ENCODE measurements at regions not wholly inside any gene's neighbourhood (a gene's known extent, or its start where the extent isn't known, plus 50 kb on each side); places are given as distances from the start of the nearest gene placed in this dataset.
A peak's percentile ranks its signal among the peaks of the same experiment; 100 is the strongest.

GRCh38 chr12:132439333-132439904 is 50.5 kb upstream of the FBRSL1 start:
- peak overlapping the region; percentile 83 to 96 (median 88) for H3K27ac Mint-ChIP-seq
- no peaks in the 10 kb centered on the region for H3K27me3 Mint-ChIP-seq
- H3K4me1 Mint-ChIP-seq, result peaks cover 24 to 74% (median 67%) of the 10 kb centered on the region in 4 donors
- peak in 4 of 10 donors; percentile 28 to 63 (median 49) for DNase-seq
- peak overlapping the region; percentile 36 to 85 (median 61) for H3K4me3 Mint-ChIP-seq
- POLR2A ChIA-PET, result interaction anchor here (0.6 to 4.2 kb wide), 12 partner anchors 8 to 87 kb away, joined by 3 to 34 read pairs (median 4); partner anchors contain the start of gene FBRSL1
- H3K9me3 Mint-ChIP-seq, result no peaks in the 10 kb centered on the region
- peak; percentile 54 to 61 for ATAC-seq
- H3K36me3 Mint-ChIP-seq, result no peaks in the 10 kb centered on the region

- Mint-ChIP-seq H3K27ac (peak overlapping the region in 9 of 10 donors; percentile 79 to 96 (median 92)), H3K36me3 (no peaks in the 10 kb centered on the region), H3K9me3 (no peaks in the 10 kb centered on the region), H3K27me3 (no peaks in the 10 kb centered on the region), H3K4me3 (peak overlapping the region in 6 of 10 donors; percentile 50 to 85 (median 70)), H3K4me1 (peaks cover 23 to 70% (median 64%) of the 10 kb centered on the region in 4 donors)
- DNase-seq (peak in 2 of 10 donors; percentile 21 to 35), ATAC-seq (peak in 1 of 2 donors; percentile 7)
- POLR2A ChIA-PET, result interaction anchor here (0.6 to 4.2 kb wide), 16 partner anchors 9 to 482 kb away, joined by 3 to 34 read pairs (median 4); partner anchors contain the start of gene FBRSL1
Observed at GRCh38 chr12:132438726-132439125, 51.2 kb upstream of the FBRSL1 start.

GRCh38 chr12:132437943-132438700 is 51.8 kb upstream of the FBRSL1 start:
- H3K9me3 Mint-ChIP-seq, result no peaks in the 10 kb centered on the region
- peak overlapping the region; percentile 79 to 93 (median 90) for H3K27ac Mint-ChIP-seq
- peaks cover 21 to 68% (median 63%) of the 10 kb centered on the region in 4 donors for H3K4me1 Mint-ChIP-seq
- POLR2A ChIA-PET, result interaction anchor here (0.5 to 4.2 kb wide), 18 partner anchors 9 to 482 kb away, joined by 3 to 34 read pairs (median 4); partner anchors contain the start of gene FBRSL1
- no peaks in the 10 kb centered on the region for H3K36me3 Mint-ChIP-seq
- H3K27me3 Mint-ChIP-seq, result no peaks in the 10 kb centered on the region
- ATAC-seq, result peak; percentile 73 to 77
- peak overlapping the region; percentile 57 to 83 (median 74) for H3K4me3 Mint-ChIP-seq
- DNase-seq, result peak in 7 of 10 donors; percentile 25 to 66 (median 46)

- no peaks in the 10 kb centered on the region for H3K27me3 Mint-ChIP-seq
- ATAC-seq (peak; percentile 29 to 41), DNase-seq (no peak)
- H3K4me3 Mint-ChIP-seq, result peak overlapping the region in 9 of 10 donors; percentile 36 to 83 (median 72)
- H3K36me3 Mint-ChIP-seq, result no peaks in the 10 kb centered on the region
- H3K4me1 Mint-ChIP-seq, result peaks cover 21 to 66% (median 63%) of the 10 kb centered on the region in 4 donors
- POLR2A ChIA-PET, result interaction anchor here (0.5 to 4.2 kb wide), 15 partner anchors 8 to 121 kb away, joined by 3 to 34 read pairs (median 4); partner anchors contain the start of gene FBRSL1
- H3K9me3 Mint-ChIP-seq, result no peaks in the 10 kb centered on the region
- H3K27ac Mint-ChIP-seq, result peak overlapping the region in 8 of 10 donors; percentile 31 to 93 (median 86)
Observed at GRCh38 chr12:132437252-132437932, 52.6 kb upstream of the FBRSL1 start.

GRCh38 chr12:132436791-132437251 is 53.1 kb upstream of the FBRSL1 start:
- H3K9me3 Mint-ChIP-seq, result no peaks in the 10 kb centered on the region
- peak overlapping the region in 7 of 10 donors; percentile 31 to 88 (median 76) for H3K27ac Mint-ChIP-seq
- no peaks in the 10 kb centered on the region for H3K27me3 Mint-ChIP-seq
- ATAC-seq (no peak), DNase-seq (no peak)
- peak overlapping the region in 8 of 10 donors; percentile 22 to 78 (median 60) for H3K4me3 Mint-ChIP-seq
- POLR2A ChIA-PET, result no interaction called here
- peaks cover 21 to 66% (median 60%) of the 10 kb centered on the region in 4 donors for H3K4me1 Mint-ChIP-seq
- H3K36me3 Mint-ChIP-seq, result no peaks in the 10 kb centered on the region

- Mint-ChIP-seq H3K4me3 (peak overlapping the region in 5 of 10 donors; percentile 34 to 78 (median 52)), H3K36me3 (no peaks in the 10 kb centered on the region), H3K27ac (peak overlapping the region in 5 of 10 donors; percentile 32 to 70 (median 48)), H3K9me3 (no peaks in the 10 kb centered on the region), H3K4me1 (peaks cover 19 to 61% (median 60%) of the 10 kb centered on the region in 4 donors), H3K27me3 (no peaks in the 10 kb centered on the region)
- POLR2A ChIA-PET, result interaction anchor here (0.8 to 1.0 kb wide), 2 partner anchors 10 to 18 kb away, joined by 3 to 4 read pairs; no protein-coding TSS in a partner anchor
- no peak for ATAC-seq
- DNase-seq, result no peak
Observed at GRCh38 chr12:132435486-132436187, 54.3 kb upstream of the FBRSL1 start.

GRCh38 chr12:132433641-132434395 is 56.1 kb upstream of the FBRSL1 start:
- ATAC-seq (no peak), DNase-seq (no peak)
- no peaks in the 10 kb centered on the region for H3K36me3 Mint-ChIP-seq
- H3K4me3 Mint-ChIP-seq, result peak overlapping the region in 1 of 10 donors; percentile 13
- no peak overlapping the region for H3K27ac Mint-ChIP-seq
- H3K9me3 Mint-ChIP-seq, result no peaks in the 10 kb centered on the region
- no peaks in the 10 kb centered on the region for H3K27me3 Mint-ChIP-seq
- POLR2A ChIA-PET, result interaction anchor here (0.7 to 1.9 kb wide), 5 partner anchors 8 to 43 kb away, joined by 3 to 7 read pairs (median 4); no protein-coding TSS in a partner anchor
- peaks cover 16 to 62% (median 60%) of the 10 kb centered on the region in 4 donors for H3K4me1 Mint-ChIP-seq

GRCh38 chr12:132432721-132433577 is 57.0 kb upstream of the FBRSL1 start:
- peak overlapping the region in 5 of 10 donors; percentile 11 to 50 (median 42) for H3K4me3 Mint-ChIP-seq

GRCh38 chr12:132432126-132432705 is 57.7 kb upstream of the FBRSL1 start:
- ATAC-seq (no peak), DNase-seq (no peak)
- Mint-ChIP-seq H3K36me3 (no peaks in the 10 kb centered on the region), H3K4me1 (peaks cover 13 to 60% (median 56%) of the 10 kb centered on the region in 4 donors), H3K9me3 (no peaks in the 10 kb centered on the region), H3K27ac (peak overlapping the region in 2 of 10 donors; percentile 59 to 63), H3K27me3 (no peaks in the 10 kb centered on the region), H3K4me3 (peak overlapping the region in 1 of 10 donors; percentile 10)
- POLR2A ChIA-PET, result interaction anchor here (1.1 to 2.5 kb wide), 5 partner anchors 12 to 56 kb away, joined by 3 to 7 read pairs (median 5); no protein-coding TSS in a partner anchor

More at GRCh38 chr12:132432721-132433577, 57.0 kb upstream of the FBRSL1 start:
- Mint-ChIP-seq H3K36me3 (no peaks in the 10 kb centered on the region), H3K4me1 (peaks cover 13 to 63% (median 59%) of the 10 kb centered on the region in 4 donors), H3K27me3 (no peaks in the 10 kb centered on the region), H3K9me3 (no peaks in the 10 kb centered on the region), H3K27ac (peak overlapping the region in 4 of 10 donors; percentile 24 to 43 (median 38))
- DNase-seq (no peak), ATAC-seq (no peak)
- POLR2A ChIA-PET, result interaction anchor here (0.7 to 2.0 kb wide), 5 partner anchors 9 to 56 kb away, joined by 3 to 7 read pairs (median 6); no protein-coding TSS in a partner anchor

Measured in naive thymus-derived CD8-positive, alpha-beta T cell (primary cell).